ENCODE measurements at regions not wholly inside any gene's neighbourhood (a gene's known extent, or its start where the extent isn't known, plus 50 kb on each side); places are given as distances from the start of the nearest gene placed in this dataset.
"Not testable (repeated sequence)": the region's sequence is repeated elsewhere in the genome, so short reads cannot be mapped to it uniquely, and the experiment has no call there.

DNA sequence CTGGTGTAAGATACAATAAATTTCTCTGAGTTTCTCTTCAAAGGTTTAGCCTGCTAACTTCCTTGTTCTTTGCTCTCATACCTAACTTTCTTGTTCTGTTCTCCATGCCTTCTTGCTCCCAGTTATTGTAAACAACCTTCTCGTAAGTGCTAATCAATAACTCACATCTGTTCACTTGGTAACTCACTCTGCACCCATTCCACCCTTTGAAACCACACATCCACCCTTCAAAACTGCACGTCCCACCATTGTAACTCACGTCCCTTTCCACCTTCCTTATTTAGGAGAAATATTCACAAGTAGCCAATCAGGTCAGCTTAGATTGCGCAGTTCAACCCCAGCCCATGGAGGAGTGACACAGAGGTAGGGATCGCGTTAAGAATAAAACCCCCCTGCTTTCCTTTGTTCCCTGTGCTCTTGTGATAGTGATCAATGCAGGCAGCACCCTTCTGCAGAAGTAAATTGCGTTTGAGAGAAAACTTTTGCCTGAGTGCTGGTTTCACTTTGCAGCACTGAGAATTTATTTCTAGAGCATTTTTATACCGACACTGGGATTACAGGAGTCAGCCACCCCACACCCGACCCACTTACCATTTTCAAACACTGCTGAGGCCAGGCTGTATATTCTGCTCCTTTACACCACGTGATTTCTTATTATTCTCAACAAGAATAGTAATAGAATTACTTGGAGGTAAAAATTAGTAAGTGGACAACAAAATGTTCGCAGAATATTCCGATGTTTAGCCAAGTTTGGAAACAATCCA, 789.2 kb upstream of the RGS18 start:
- DNase-seq (no peak), ATAC-seq (ENCODE audit: poor library complexity) (no peak)

GRCh38 chr1:191371626-191372025, 786.6 kb upstream of the RGS18 start:
- ATAC-seq (ENCODE audit: poor library complexity) (no peak), DNase-seq (no peak)
- intact Hi-C loops (cut with DNase I): no loop called here

More for the DNA sequence above, 789.2 kb upstream of the RGS18 start:
- intact Hi-C loops (cut with DNase I): no loop called here

DNA sequence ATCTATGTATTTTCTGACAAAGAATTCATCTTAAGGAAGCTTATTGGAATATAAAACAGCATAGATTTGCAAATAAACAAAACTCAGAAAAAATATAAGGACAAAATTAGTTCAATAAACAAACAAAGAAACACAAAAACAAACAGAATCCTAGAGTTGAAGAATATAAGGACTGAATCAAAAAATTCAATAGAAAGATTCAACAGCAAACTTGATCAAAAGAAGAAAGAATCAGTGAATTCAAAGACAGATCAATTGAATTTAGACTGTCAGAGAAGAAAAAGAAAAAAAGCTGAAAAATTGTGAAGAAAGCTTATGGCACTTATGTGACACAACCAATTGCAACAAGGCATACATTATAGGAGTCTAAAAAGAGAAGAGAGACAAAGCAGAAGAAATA, 770.0 kb upstream of the RGS18 start:
- intact Hi-C loops (cut with DNase I): no loop called here
- DNase-seq (no peak), ATAC-seq (ENCODE audit: poor library complexity) (no peak)

DNA sequence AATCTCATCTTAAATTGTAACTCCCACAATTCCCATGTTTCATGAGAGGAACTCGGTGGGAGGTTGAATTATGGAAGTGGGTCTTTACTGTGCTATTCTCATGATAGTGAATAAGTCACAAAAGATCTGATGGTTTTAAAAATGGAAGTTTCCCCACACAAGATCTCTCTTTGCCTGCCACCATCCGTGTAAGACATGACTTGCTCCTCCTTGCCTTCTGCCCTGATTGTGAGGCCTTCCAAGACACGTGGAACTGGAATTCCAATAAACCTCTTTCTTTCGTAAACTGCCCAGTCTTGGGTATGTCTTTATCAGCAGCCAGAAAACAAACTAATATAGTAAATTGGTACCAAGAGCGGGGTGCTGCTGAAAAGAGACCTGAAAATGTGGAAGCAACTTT, 761.6 kb upstream of the RGS18 start:
- intact Hi-C loops (cut with DNase I): no loop called here
- ATAC-seq (ENCODE audit: poor library complexity) (no peak), DNase-seq (no peak)

DNA sequence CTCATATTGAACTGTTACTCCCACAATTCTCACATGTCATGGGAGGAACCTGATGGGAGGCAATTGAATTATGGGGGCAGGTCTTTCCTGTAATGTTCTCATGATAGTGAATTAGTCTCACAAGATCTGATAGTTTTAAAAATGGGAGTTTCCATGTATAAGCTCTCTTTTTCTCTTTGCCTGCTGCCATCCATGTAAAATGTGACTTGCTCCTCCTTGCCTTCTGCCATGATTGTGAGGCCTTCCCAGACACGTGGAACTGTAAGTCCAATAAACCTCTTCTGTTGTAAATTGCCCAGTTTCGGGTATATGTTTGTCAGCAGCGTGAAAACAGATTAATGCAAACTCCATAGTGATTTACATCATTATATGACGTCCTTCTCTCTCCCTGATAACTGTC, 759.7 kb upstream of the RGS18 start:
- no peak for ATAC-seq (ENCODE audit: poor library complexity)
- intact Hi-C loops (cut with DNase I): no loop called here
- no peak for DNase-seq

DNA sequence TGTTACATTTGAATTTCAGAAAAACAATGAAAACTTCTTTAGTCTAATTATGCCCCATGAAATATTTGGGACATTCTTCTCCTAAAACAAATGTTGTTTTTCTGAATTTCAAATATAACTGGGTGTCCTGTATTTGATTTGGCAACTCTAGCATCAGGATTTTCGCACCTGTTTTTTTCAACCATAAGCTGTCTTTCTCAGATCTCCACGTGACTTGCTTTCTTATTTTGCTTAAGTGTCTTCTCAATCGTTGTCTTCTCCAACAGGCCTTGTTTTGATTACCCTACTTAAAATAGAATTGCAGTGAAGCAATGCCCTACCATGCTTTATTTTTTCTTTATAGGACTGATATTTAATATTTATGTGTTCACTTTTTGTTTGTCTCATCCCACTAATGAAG, 752.8 kb upstream of the RGS18 start:
- intact Hi-C loops (cut with DNase I): no loop called here
- no peak for DNase-seq
- no peak for ATAC-seq (ENCODE audit: poor library complexity)

GRCh38 chr1:191414981-191415640, 743.2 kb upstream of the RGS18 start:
- no peak for ATAC-seq (ENCODE audit: poor library complexity)

GRCh38 chr1:191419842-191420241, 738.4 kb upstream of the RGS18 start:
- DNase-seq: no peak
- no peak for ATAC-seq (ENCODE audit: poor library complexity)
- intact Hi-C loops (cut with DNase I): no loop called here

More at GRCh38 chr1:191414981-191415640, 743.2 kb upstream of the RGS18 start:
- intact Hi-C loops (cut with DNase I): no loop called here
- DNase-seq: no peak

- ATAC-seq (ENCODE audit: poor library complexity) (no peak), DNase-seq (no peak)
- intact Hi-C loops (cut with DNase I): no loop called here
Observed at GRCh38 chr1:191427593-191427992, 730.7 kb upstream of the RGS18 start.

DNA sequence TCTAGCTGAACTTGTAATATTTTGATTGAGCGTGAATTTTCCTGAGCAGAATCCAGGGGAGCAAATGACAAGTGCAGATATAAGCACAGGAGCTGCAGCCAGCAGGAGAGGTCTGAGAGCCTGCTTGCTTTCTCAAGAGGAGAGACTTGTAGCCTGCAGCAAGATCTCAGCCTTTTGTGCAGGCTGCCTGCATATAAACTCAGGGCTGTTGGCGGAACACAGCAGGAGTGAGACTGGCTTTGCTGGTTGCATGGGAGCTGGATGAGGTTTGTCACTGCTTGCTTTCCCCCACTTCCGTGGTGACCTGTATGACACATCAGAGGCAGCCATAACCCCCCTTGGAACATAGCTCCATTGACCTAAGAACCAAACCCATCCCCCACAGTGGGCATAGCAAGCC, 725.4 kb upstream of the RGS18 start:
- ATAC-seq (ENCODE audit: poor library complexity): no peak
- intact Hi-C loops (cut with DNase I): no loop called here

DNA sequence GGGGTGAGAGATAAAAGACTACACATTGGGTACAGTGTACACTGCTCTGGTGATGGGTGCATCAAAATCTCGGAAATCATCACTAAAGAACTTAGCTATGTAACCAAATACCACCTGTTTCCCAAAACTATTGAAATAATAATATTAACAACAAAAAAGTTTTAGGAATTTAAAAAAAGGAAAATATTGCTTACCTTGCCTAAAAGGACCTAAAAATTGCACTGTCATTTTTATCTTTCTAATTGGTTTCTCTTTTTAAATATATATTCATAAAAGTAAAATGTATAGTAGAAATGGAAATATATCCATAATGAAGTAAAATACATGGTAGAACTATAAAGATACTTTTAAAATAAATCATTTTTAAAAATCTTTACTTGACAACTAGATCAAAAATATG, 719.3 kb upstream of the RGS18 start:
- no peak for DNase-seq
- ATAC-seq (ENCODE audit: poor library complexity): no peak
- intact Hi-C loops (cut with DNase I): no loop called here

More for the DNA sequence above, 725.4 kb upstream of the RGS18 start:
- no peak for DNase-seq

- intact Hi-C loops (cut with DNase I); DNase-seq; ATAC-seq (ENCODE audit: poor library complexity): not testable (repeated sequence)
Observed at GRCh38 chr1:191448279-191448678, 710.0 kb upstream of the RGS18 start.

DNA sequence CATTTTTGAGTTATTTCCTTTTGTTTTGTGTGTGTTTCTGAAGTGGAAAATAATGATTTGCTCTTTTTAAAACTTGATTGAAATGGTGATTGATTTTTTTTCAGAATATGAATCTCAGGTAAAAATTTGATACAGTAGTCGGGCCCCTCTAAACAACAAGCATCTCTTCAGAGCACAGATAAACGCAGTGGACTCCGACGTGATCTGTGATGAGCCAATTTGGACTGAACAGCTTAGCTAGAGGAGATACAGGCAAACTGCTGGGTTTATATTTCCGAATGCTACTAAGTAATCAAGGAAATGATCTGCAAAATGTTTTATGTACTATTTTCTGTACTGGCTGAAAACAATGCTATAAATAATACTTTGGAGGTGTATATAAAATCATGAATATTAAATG, 705.7 kb upstream of the RGS18 start:
- no peak for ATAC-seq (ENCODE audit: poor library complexity)
- intact Hi-C loops (cut with DNase I): no loop called here
- no peak for DNase-seq

DNA sequence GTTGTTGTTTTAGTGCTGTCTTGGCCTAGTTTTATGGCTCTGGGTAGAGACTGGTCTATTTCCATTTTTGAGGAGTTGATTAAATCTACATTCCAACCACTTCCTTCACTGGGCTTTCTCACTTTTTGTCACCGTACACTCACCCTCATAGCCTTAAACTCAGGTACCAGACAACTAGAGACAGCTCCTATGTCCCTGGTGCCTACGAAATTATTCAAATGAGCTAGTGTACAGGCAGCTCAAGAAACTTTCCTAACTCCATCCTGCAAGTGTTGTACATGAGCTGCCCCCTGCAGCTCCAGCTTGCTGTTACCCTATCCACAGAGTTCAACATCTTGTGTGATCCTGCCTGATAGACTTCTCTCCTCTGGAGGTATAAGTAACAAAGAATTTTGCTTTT, 704.8 kb upstream of the RGS18 start:
- DNase-seq (no peak), ATAC-seq (ENCODE audit: poor library complexity) (no peak)

DNA sequence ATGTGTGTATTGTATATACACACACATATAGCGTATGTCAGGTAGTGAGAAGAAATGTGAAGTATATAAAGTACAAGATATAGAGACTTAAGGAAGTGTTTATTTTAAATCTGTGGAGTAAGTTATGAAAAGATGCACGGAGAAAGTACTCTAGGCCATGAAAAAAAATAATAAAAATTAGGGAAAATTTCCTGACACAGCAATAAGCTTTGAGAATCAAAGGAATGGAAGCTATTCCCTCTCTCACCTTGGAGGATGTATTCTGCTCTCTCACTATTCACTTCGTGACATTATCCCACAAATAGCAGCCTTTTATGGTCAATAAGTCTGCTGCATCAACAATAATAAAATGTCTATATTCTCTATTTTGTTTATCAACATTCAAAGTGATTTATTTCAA, 700.4 kb upstream of the RGS18 start:
- DNase-seq (no peak), ATAC-seq (ENCODE audit: poor library complexity) (no peak)
- intact Hi-C loops (cut with DNase I): no loop called here

More for the DNA sequence above, 704.8 kb upstream of the RGS18 start:
- intact Hi-C loops (cut with DNase I): no loop called here

DNA sequence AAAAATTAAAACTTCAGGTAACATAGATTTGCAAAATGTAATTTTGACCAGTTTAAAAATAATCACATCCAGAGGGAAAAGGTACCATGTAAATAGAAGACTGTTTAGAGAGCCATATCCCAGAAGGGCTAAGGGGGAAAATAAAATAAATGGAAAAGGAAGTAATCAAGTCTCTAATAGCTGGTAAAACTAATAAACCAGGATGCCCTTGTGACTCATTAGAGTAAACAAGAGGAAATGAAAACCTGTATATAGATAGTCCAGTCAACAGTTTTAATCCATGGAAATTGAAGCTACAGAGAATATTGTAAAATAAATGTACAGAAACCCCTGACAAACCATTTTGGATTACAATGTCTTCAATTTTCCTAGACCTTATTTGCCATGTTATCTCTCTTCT, 698.0 kb upstream of the RGS18 start:
- DNase-seq (no peak), ATAC-seq (ENCODE audit: poor library complexity) (no peak)
- intact Hi-C loops (cut with DNase I): no loop called here

GRCh38 chr1:191483988-191484387, 674.3 kb upstream of the RGS18 start:
- no peak for DNase-seq
- intact Hi-C loops (cut with DNase I): no loop called here
- no peak for ATAC-seq (ENCODE audit: poor library complexity)

DNA sequence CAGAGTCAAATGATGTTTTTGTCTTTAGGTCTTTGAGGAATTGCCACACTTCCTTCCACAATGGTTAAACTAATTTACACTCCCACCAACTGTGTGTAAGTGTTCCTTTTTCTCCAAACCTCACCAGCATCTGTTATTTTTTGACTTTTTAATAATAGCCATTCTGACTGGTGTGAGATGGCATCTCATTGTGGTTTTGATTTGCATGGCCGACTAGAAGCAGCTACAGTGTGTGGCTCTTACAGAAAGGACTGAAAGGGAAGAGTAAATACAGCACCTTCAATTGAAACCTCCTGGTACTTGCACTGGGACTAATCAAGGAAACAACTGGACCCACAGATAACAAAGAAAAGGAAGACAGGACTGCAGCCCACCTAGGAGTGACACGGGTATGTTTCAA, 668.0 kb upstream of the RGS18 start:
- DNase-seq (no peak), ATAC-seq (ENCODE audit: poor library complexity) (no peak)
- intact Hi-C loops (cut with DNase I): no loop called here

- intact Hi-C loops (cut with DNase I): no loop called here
- no peak for ATAC-seq (ENCODE audit: poor library complexity)
- no peak for DNase-seq
Observed at GRCh38 chr1:191495040-191495439, 663.2 kb upstream of the RGS18 start.

DNA sequence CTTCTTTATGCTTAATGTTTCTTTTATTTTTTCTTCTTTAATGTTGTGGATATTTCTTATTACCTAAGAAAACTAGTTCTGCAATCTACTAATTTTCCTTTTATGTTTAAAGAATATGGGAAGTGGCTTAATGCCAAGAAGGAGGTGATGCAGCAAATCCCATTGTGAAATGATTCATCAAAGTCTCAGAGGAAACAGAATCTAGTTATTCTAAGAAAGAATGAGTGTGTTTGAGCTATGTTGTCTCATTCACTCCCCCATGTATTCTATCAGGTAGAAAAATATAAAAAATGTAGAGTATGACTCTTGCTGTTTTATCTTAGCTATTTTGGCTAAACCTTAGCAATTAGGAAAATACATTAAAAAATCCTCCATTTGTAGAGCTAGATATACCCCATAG, 659.9 kb upstream of the RGS18 start:
- no peak for DNase-seq
- intact Hi-C loops (cut with DNase I): no loop called here
- no peak for ATAC-seq (ENCODE audit: poor library complexity)

DNA sequence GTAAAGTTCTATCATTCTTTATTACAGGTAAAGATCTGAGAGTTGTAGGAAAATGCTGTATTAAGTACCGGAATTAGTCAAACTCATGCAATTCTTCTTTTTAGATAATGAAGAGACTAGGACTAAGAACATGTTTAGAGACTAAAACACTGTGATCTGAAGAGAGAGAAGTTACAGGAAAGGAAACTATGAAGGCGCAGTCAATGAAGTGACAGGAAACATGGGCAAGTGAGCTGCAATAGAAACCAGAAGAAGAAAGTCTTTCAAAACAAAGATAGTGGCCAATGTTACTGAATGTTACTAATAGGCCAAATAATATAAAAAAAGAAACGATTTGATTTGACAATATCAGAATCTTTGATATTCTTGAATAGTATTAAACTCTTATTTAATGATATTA, 659.4 kb upstream of the RGS18 start:
- no peak for DNase-seq
- intact Hi-C loops (cut with DNase I): no loop called here
- ATAC-seq (ENCODE audit: poor library complexity): no peak

Measured in Right ventricle myocardium superior (tissue), 1 donor.